Keratinocyte (primary cell): ENCODE measurements at regions not wholly inside any gene's neighbourhood (a gene's known extent, or its start where the extent isn't known, plus 50 kb on each side); places are given as distances from the start of the nearest gene placed in this dataset.
A peak's percentile ranks its signal among the peaks of the same experiment; 100 is the strongest.

Source experiments
- DNase-seq: peaks from one replicate; pipeline ENCODE4 v3.0.0-alpha.2; 2011; ENCODE audit warnings: low read depth, missing footprints, low spot score
- FAIRE-seq: peaks from 2 replicates; lab custom pipeline; 2011; peaks lifted over from hg19 to GRCh38; lab: Jason Lieb, UNC
- H2AFZ ChIP-seq: 2 replicates; pipeline ENCODE4 v1.6.0; 2012; ENCODE audit warnings: low read length, control low read depth, inconsistent platforms; ENCODE audit not compliant: control insufficient read depth
- H3K27ac ChIP-seq: 2 replicates; pipeline ENCODE4 v1.5.1; 2011; ENCODE audit warnings: low read length; ENCODE audit not compliant: control insufficient read depth, insufficient read depth
- H3K27me3 ChIP-seq: 3 replicates; pipeline ENCODE4 v1.6.0; 2011; ENCODE audit warnings: low read length; ENCODE audit not compliant: control insufficient read depth, insufficient read depth; ENCODE audit errors: extremely low read depth
- H3K36me3 ChIP-seq, 2 experiments: 2 replicates in 1 of 2; 3 replicates in 1 of 2; pipeline ENCODE4 v1.5.1; 2011; ENCODE audit warnings: low read length in 2 of 2, mild to moderate bottlenecking in 1 of 2; ENCODE audit not compliant: control insufficient read depth in 2 of 2, insufficient read depth in 2 of 2; ENCODE audit errors: extremely low read depth in 1 of 2
- H3K4me1 ChIP-seq: 3 replicates; pipeline ENCODE4 v1.5.1; 2011; ENCODE audit warnings: low read length; ENCODE audit not compliant: control insufficient read depth, insufficient read depth; ENCODE audit errors: extremely low read depth
- H3K4me2 ChIP-seq: 3 replicates; pipeline ENCODE4 v1.6.0; 2011; ENCODE audit warnings: low read depth, low read length; ENCODE audit not compliant: control insufficient read depth, insufficient read depth; ENCODE audit errors: extremely low read depth
- H3K4me3 ChIP-seq, 3 experiments: fragments of 200-600 bp in 1 of 3; sonication (generic) in 1 of 3; 2 replicates in 2 of 3; 3 replicates in 1 of 3; pipeline ENCODE4 v1.5.1; 2011 to 2016; ENCODE audit warnings: low read length in 3 of 3, mild to moderate bottlenecking in 3 of 3, control low read depth in 2 of 3, inconsistent platforms in 1 of 3, low read depth in 1 of 3, mixed read lengths in 1 of 3, mixed run types in 1 of 3, moderate library complexity in 1 of 3; ENCODE audit not compliant: control insufficient read depth in 2 of 3, insufficient read depth in 2 of 3; ENCODE audit errors: extremely low read depth in 1 of 3
- H3K79me2 ChIP-seq: 2 replicates; pipeline ENCODE4 v1.6.0; 2012; ENCODE audit warnings: low read length; ENCODE audit not compliant: control insufficient read depth, insufficient read depth
- H3K9ac ChIP-seq: 3 replicates; pipeline ENCODE4 v1.6.0; 2011; ENCODE audit warnings: low read length; ENCODE audit not compliant: control insufficient read depth, insufficient read depth; ENCODE audit errors: extremely low read depth
- H3K9me1 ChIP-seq: 3 replicates; pipeline ENCODE4 v1.6.0; 2011; ENCODE audit warnings: low read length; ENCODE audit not compliant: control insufficient read depth, insufficient read depth; ENCODE audit errors: extremely low read depth
- H3K9me3 ChIP-seq: 2 replicates; pipeline ENCODE4 v1.5.1; 2012; ENCODE audit warnings: low read depth, low read length; ENCODE audit not compliant: control insufficient read depth
- H4K20me1 ChIP-seq: 3 replicates; pipeline ENCODE4 v1.6.0; 2011; ENCODE audit warnings: low read length; ENCODE audit not compliant: control insufficient read depth, insufficient read depth; ENCODE audit errors: extremely low read depth
- CTCF ChIP-seq, 3 experiments: IDR thresholded peaks in 1 of 3; conservative IDR thresholded peaks in 1 of 3; optimal IDR thresholded peaks in 1 of 3; 2 replicates in 2 of 3; 3 replicates in 1 of 3; pipeline versions ENCODE3 to v1.5.1; 2011; ENCODE audit warnings: low read length in 3 of 3, mild to moderate bottlenecking in 3 of 3, moderate library complexity in 2 of 3, control low read depth in 1 of 3, inconsistent platforms in 1 of 3; ENCODE audit not compliant: insufficient read depth in 2 of 3; ENCODE audit errors: extremely low read depth in 1 of 3
- EZH2 ChIP-seq: IDR thresholded peaks from one replicate; pipeline ENCODE4 v1.6.1; 2012; ENCODE audit warnings: inconsistent platforms, mild to moderate bottlenecking, low read length, moderate library complexity
- dilution Hi-C: fragments of 300-500 bp; cut with MboI; formaldehyde crosslinking; loops from one replicate; pipeline ENCODE4 v1.7.0; 2020; ENCODE audit warnings: low sequenced_read_pairs; ENCODE audit not compliant: extremely low pct_ligation_motif_present

- H3K9ac ChIP-seq, result no peak overlapping the region
- no peaks in the 10 kb centered on the region for H3K9me3 ChIP-seq
- no peak overlapping the region for H2AFZ ChIP-seq
- dilution Hi-C loops, result no loop called here
- no peak overlapping the region for H3K4me3 ChIP-seq
- no peak overlapping the region for H3K4me2 ChIP-seq
- no peaks in the 10 kb centered on the region for H3K4me1 ChIP-seq
- no peaks in the 10 kb centered on the region for H3K36me3 ChIP-seq
- H3K79me2 ChIP-seq, result no peaks in the 10 kb centered on the region
- TF ChIP-seq EZH2 (no peak), CTCF (optimal IDR thresholded peaks at IDR 0.05 in 1 of 3, IDR thresholded peaks at IDR 0.05 in 1 of 3, conservative IDR thresholded peaks at IDR 0.05 in 1 of 3; ENCODE audit: extremely low read depth in 1 of 3, insufficient read depth in 2 of 3, low read length in 3 of 3) (no peak)
- H3K27ac ChIP-seq, result no peak overlapping the region
- no peak for FAIRE-seq
- no peaks in the 10 kb centered on the region for H3K27me3 ChIP-seq
- H4K20me1 ChIP-seq, result no peaks in the 10 kb centered on the region
- no peaks in the 10 kb centered on the region for H3K9me1 ChIP-seq
- DNase-seq, result no peak
Measured at GRCh38 chr10:36882781-36883180, 242.6 kb upstream of the ANKRD30A start.

GRCh38 chr10:36880898-36881297 is 244.5 kb upstream of the ANKRD30A start:
- TF ChIP-seq CTCF (optimal IDR thresholded peaks at IDR 0.05 in 1 of 3, IDR thresholded peaks at IDR 0.05 in 1 of 3, conservative IDR thresholded peaks at IDR 0.05 in 1 of 3; ENCODE audit: extremely low read depth in 1 of 3, insufficient read depth in 2 of 3, low read length in 3 of 3) (peak in 1 of 3 experiments; percentile 41), EZH2 (no peak)
- Histone ChIP-seq H3K9me3 (no peaks in the 10 kb centered on the region), H3K36me3 (no peaks in the 10 kb centered on the region), H4K20me1 (no peaks in the 10 kb centered on the region), H3K9ac (no peak overlapping the region), H3K4me3 (no peak overlapping the region), H3K9me1 (no peaks in the 10 kb centered on the region), H3K27ac (no peak overlapping the region), H3K27me3 (no peaks in the 10 kb centered on the region), H3K4me2 (no peak overlapping the region), H3K79me2 (no peaks in the 10 kb centered on the region), H3K4me1 (no peaks in the 10 kb centered on the region), H2AFZ (no peak overlapping the region)
- FAIRE-seq, result no peak
- no peak for DNase-seq
- dilution Hi-C loops, result no loop called here
